GM18499 (cell line): ENCODE measurements at regions not wholly inside any gene's neighbourhood (a gene's known extent, or its start where the extent isn't known, plus 50 kb on each side); places are given as distances from the start of the nearest gene placed in this dataset.

Experiments used
- ATAC-seq: cut with Tn5 transposase; IDR thresholded peaks from one replicate; pipeline ENCODE4 v1.9.1; 2021; ENCODE audit warnings: moderate number of reproducible peaks; ENCODE audit not compliant: insufficient read depth, unreplicated experiment

- ATAC-seq = no peak
Measured at GRCh38 chr12:105993766-105994555, 144.8 kb downstream of the NUAK1 start.

DNA sequence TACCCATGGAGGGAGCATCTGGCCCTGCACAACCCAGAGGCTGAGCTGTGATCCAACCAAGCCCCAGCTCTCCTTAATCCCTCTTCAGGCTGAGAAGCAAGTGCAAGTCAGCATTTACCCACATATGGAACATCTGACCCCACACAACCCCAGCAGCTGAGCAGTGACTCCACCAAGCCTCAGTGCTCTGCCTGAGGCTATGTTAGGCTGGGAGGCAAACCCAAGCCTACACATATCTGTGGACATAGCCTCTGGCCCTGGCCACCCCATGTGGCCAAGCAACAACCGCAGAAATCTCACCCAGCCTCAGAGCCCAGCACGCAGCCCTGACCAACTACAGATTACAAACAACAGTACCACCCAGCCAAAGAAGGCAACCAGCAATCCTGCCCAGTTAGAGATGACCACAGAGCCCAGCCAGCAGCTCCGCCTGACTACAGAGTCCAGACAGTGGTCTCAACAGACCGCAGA, 142.8 kb downstream of the NUAK1 start:
- ATAC-seq = no peak

GRCh38 chr12:105998561-105998960, 140.2 kb downstream of the NUAK1 start:
- ATAC-seq = no peak

DNA sequence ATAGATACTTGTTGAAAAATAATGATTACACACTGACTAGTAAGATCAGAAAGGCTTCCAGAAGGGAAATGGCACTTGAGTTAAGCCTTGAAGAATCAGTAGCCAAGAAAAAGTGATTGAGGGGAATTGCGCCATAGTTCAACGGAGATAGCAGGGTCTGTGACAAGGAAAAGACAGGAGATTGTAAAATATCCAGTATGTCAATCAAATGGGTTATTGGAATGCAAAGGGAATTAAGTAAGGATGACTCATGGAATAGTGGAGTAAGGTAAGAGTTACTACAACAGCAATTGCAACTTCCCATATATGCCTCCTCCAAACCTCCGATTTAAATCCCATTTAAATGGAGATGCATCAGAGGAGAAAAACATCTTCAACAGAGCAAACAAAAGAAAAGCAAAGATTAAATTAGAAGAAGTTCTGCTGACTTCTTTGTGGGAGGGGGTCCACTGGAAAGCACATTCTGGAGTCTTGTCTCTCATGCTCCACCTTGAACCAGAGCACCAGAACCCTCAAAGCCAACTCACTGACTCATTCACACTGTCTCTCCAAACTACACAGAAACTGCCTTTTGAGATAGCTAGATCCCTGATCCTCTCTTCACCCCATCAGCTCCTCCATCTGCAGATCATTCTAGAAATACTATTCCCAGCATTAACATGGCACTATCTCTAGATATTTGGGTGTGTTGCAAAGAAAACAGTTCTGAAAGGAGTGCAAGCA, 138.2 kb downstream of the NUAK1 start:
- no peak for ATAC-seq

- no peak for ATAC-seq
Measured at GRCh38 chr12:106001105-106001836, 137.5 kb downstream of the NUAK1 start.

- ATAC-seq = no peak
Measured at GRCh38 chr12:106001837-106002218, 136.9 kb downstream of the NUAK1 start.

DNA sequence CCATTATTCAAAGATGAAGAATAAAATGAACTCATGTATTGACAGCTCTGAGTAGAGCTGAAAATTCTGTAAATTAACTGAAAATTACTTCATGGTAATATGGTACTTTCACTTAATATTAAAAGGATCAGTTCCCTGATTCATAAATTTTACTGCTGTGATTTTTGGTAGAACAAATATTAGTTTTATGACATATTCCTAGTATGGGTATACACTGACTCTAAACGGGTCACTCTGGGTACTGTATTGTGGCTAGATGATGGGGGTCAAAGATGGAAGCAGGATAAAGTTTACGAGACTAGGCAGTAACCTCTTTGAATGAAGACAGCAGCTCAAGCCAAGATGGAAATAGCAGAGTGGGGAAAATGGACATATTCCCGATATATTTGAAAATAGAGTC, 135.5 kb downstream of the NUAK1 start:
- no peak for ATAC-seq

DNA sequence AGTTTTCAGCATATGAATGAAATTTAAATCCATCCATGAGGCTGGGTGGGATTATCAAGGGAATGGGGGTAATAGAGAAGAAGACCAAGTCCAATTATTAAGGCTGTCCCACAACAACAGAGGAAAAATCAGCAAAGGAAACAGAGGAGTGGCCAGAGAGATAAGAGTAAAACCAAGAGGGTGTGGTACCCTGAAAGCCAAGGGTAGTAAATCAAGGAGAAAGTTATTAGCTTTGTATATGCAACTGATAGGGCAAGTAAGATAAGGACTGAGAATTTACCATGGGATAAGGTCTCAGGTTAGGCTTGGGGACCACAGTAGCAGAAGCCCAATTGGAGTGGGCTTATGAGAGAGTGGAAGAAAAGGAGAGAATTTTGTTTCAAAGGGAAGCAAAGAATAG, 134.5 kb downstream of the NUAK1 start:
- ATAC-seq = no peak

DNA sequence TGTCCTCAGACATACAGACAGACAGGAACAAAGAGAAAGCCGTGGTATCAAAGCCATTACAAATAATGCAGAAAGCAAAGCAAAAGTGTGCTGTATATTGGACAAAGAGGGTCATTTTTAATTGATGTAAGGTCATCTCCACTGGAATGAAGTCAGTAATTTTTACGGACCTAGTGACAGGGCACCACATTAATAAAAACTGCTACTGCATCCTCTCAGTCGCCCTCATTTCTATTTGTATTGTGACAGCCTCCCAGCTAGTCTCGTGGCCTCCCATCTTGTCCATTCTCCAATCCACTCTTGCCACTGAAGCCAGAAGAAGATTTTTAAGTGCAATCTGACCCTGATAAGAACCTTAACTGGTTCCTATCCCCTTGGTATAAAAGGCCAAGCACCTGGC, 132.4 kb downstream of the NUAK1 start:
- ATAC-seq = no peak

- no peak for ATAC-seq
Measured at GRCh38 chr12:106006940-106007339, 131.8 kb downstream of the NUAK1 start.

GRCh38 chr12:106010741-106011140, 128.0 kb downstream of the NUAK1 start:
- no peak for ATAC-seq
